ENCODE measurements at regions not wholly inside any gene's neighbourhood (a gene's known extent, or its start where the extent isn't known, plus 50 kb on each side); places are given as distances from the start of the nearest gene placed in this dataset.

GRCh38 chr2:51247252-51247805 is 215.4 kb upstream of the NRXN1 start:
- TF ChIP-seq EZH2phosphoT487 (IDR thresholded peaks at IDR 0.05; ENCODE audit: unreplicated experiment), result no peak
- TF ChIP-seq ZNF114 (CRISPR knock-in tag; IDR thresholded peaks at IDR 0.05), result no peak
- no peak for TF ChIP-seq REST (IDR thresholded peaks at IDR 0.05; ENCODE audit: unreplicated experiment)
- TF ChIP-seq CTCF (conservative IDR thresholded peaks at IDR 0.05; ENCODE audit: low read depth in 2 of 2), result peak; percentile 60 to 78
- TF ChIP-seq EZH2 (IDR thresholded peaks at IDR 0.05; ENCODE audit: low read depth, unreplicated experiment), result no peak

Measured in GM23338 (cell line).